B cell (primary cell): ENCODE measurements at regions not wholly inside any gene's neighbourhood (a gene's known extent, or its start where the extent isn't known, plus 50 kb on each side); places are given as distances from the start of the nearest gene placed in this dataset.

ENCODE experiments used
- CTCF ChIP-seq: fragments of 200-600 bp; IDR thresholded peaks from one replicate; pipeline ENCODE4 v1.8.0; 2022; ENCODE audit warnings: antibody characterized with exemption, mild to moderate bottlenecking
- EZH2 ChIP-seq: IDR thresholded peaks from 2 replicates; pipeline ENCODE4 v1.6.1; 2012; ENCODE audit warnings: borderline replicate concordance, low read depth, mild to moderate bottlenecking, moderate library complexity, low read length; ENCODE audit not compliant: insufficient read depth, poor library complexity, severe bottlenecking

GRCh38 chr18:2254977-2255376, 316.3 kb downstream of the METTL4 start:
- TF ChIP-seq CTCF, result no peak
- TF ChIP-seq EZH2, result no peak
